ENCODE measurements at regions not wholly inside any gene's neighbourhood (a gene's known extent, or its start where the extent isn't known, plus 50 kb on each side); places are given as distances from the start of the nearest gene placed in this dataset.

DNA sequence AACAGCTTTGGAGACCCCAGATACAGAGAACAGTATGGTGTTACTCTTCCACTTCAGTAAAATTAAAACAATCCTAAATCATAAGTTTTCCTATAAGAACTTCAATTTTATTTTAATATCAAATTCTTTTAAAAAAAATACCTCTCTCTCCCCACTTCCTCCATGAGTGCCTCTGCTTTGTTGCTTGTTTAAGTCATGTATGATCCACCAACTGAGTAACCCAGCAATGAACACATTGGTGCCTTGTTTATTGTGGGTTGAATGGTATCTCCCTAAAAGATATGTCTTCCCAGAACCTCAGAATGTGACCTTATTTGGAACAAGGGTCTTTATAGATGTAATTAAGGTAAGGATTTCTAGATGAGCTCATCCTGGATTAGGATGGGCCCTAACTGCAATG, 143.5 kb upstream of the EGLN3 start:
- H3K27me3 Mint-ChIP-seq (ENCODE audit: insufficient read depth, low read depth) = peaks cover 2% of the 10 kb centered on the region
- H3K4me3 Mint-ChIP-seq = no peak overlapping the region
- peaks cover 11% of the 10 kb centered on the region for H3K4me1 Mint-ChIP-seq
- no peaks in the 10 kb centered on the region for H3K9me3 Mint-ChIP-seq
- H3K27ac Mint-ChIP-seq = no peak overlapping the region
- Histone ChIP-seq H3K4me3 (no peak overlapping the region), H3K4me1 (peaks cover 3% of the 10 kb centered on the region), H3K36me3 (no peaks in the 10 kb centered on the region), H3K9ac (no peak overlapping the region), H2AFZ (replicated peaks) (no peak overlapping the region), H3K79me2 (ENCODE audit: low read depth) (no peaks in the 10 kb centered on the region), H4K20me1 (ENCODE audit: low read depth) (no peaks in the 10 kb centered on the region), H3K27ac (no peak overlapping the region), H3K27me3 (no peaks in the 10 kb centered on the region), H3K4me2 (no peak overlapping the region), H3F3A (ENCODE audit: low read depth) (no peaks in the 10 kb centered on the region), H3K9me3 (ENCODE audit: low read depth) (no peaks in the 10 kb centered on the region)
- TF ChIP-seq EZH2phosphoT487 (IDR thresholded peaks at IDR 0.05) (no peak), CTCF (IDR thresholded peaks at IDR 0.05) (no peak), EZH2 (IDR thresholded peaks at IDR 0.05) (no peak)
- H3K36me3 Mint-ChIP-seq = no peaks in the 10 kb centered on the region
- no peak for DNase-seq (ENCODE audit: low spot score)

- Histone ChIP-seq H3K27me3 (no peaks in the 10 kb centered on the region), H3F3A (ENCODE audit: low read depth) (no peaks in the 10 kb centered on the region), H4K20me1 (ENCODE audit: low read depth) (no peaks in the 10 kb centered on the region), H3K9me3 (ENCODE audit: low read depth) (no peaks in the 10 kb centered on the region), H3K4me3 (no peak overlapping the region), H3K27ac (no peak overlapping the region), H3K4me2 (no peak overlapping the region), H3K36me3 (no peaks in the 10 kb centered on the region), H3K79me2 (ENCODE audit: low read depth) (no peaks in the 10 kb centered on the region), H2AFZ (replicated peaks) (no peak overlapping the region), H3K9ac (no peak overlapping the region), H3K4me1 (peaks cover 3% of the 10 kb centered on the region)
- no peaks in the 10 kb centered on the region for H3K9me3 Mint-ChIP-seq
- H3K36me3 Mint-ChIP-seq = no peaks in the 10 kb centered on the region
- no peak overlapping the region for H3K27ac Mint-ChIP-seq
- H3K4me1 Mint-ChIP-seq = peaks cover 11% of the 10 kb centered on the region
- peaks cover 2% of the 10 kb centered on the region for H3K27me3 Mint-ChIP-seq (ENCODE audit: insufficient read depth, low read depth)
- H3K4me3 Mint-ChIP-seq = no peak overlapping the region
- no peak for DNase-seq (ENCODE audit: low spot score)
- TF ChIP-seq EZH2phosphoT487 (IDR thresholded peaks at IDR 0.05) = no peak
Measured at GRCh38 chr14:34093883-34094282, 143.0 kb upstream of the EGLN3 start.

DNA sequence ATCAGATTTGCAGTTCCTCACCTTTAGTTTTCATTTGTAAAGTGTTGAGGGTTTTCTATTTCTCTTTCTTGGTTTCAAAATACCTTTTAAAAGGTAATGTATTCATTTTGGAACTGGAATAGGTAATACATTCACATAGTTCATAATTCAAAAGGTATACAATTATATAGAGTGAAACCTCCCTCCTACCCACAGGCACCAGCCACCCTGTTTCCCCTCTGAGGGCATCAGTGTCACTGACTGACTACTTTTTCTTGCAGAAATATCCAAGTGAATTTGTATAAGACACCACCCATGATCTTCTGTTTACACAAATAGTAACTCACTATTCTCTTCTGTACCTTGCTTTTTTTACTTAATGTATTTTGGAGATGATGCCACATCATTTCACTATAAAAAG, 139.6 kb upstream of the EGLN3 start:
- H3K36me3 Mint-ChIP-seq = no peaks in the 10 kb centered on the region

More for the DNA sequence above, 139.6 kb upstream of the EGLN3 start:
- no peaks in the 10 kb centered on the region for H3K4me1 ChIP-seq
- no peak overlapping the region for H3K4me3 ChIP-seq
- no peak overlapping the region for H3K27ac ChIP-seq
- Mint-ChIP-seq H3K4me1 (no peaks in the 10 kb centered on the region), H3K9me3 (peaks cover 3% of the 10 kb centered on the region), H3K27me3 (ENCODE audit: insufficient read depth, low read depth) (peaks cover 2% of the 10 kb centered on the region), H3K4me3 (no peak overlapping the region), H3K27ac (no peak overlapping the region)
- H3K9ac ChIP-seq = no peak overlapping the region
- no peaks in the 10 kb centered on the region for H4K20me1 ChIP-seq (ENCODE audit: low read depth)
- no peak for TF ChIP-seq EZH2phosphoT487 (IDR thresholded peaks at IDR 0.05)
- TF ChIP-seq CTCF (IDR thresholded peaks at IDR 0.05) = no peak
- no peak for TF ChIP-seq EZH2 (IDR thresholded peaks at IDR 0.05)
- no peak overlapping the region for H2AFZ ChIP-seq (replicated peaks)
- H3K27me3 ChIP-seq = no peaks in the 10 kb centered on the region
- DNase-seq (ENCODE audit: low spot score) = no peak
- no peak overlapping the region for H3K4me2 ChIP-seq
- H3K79me2 ChIP-seq (ENCODE audit: low read depth) = no peaks in the 10 kb centered on the region
- H3K36me3 ChIP-seq = no peaks in the 10 kb centered on the region
- H3F3A ChIP-seq (ENCODE audit: low read depth) = no peaks in the 10 kb centered on the region
- no peaks in the 10 kb centered on the region for H3K9me3 ChIP-seq (ENCODE audit: low read depth)
